Peyer's patch (tissue), 4 donors: ENCODE measurements at regions not wholly inside any gene's neighbourhood (a gene's known extent, or its start where the extent isn't known, plus 50 kb on each side); places are given as distances from the start of the nearest gene placed in this dataset.

Experiments used
- DNase-seq, 3 donors: peaks; one replicate each; pipeline ENCODE4 v3.0.0-alpha.2; 2017 to 2019
- H3K27ac ChIP-seq, 4 donors: fragments of 200-600 bp; sonication (generic); one replicate each; pipeline ENCODE4 v1.5.1; 2016 to 2019
- H3K27me3 ChIP-seq, 2 donors: fragments of 200-600 bp; sonication (generic); one replicate each; pipeline ENCODE4 v1.5.1; 2019
- H3K36me3 ChIP-seq, 3 donors: fragments of 200-600 bp; sonication (generic); one replicate each; pipeline ENCODE4 v1.5.1; 2016 to 2019
- H3K4me1 ChIP-seq, 4 donors: fragments of 200-600 bp; sonication (generic); one replicate each; pipeline ENCODE4 v1.5.1; 2016 to 2019
- H3K4me3 ChIP-seq, 4 donors: fragments of 200-600 bp; sonication (generic); 1 replicate in 3 of 4; 2 replicates in 1 of 4; pipeline ENCODE4 v1.5.1; 2016 to 2019; ENCODE audit warnings: mild to moderate bottlenecking in 1 of 4
- H3K9me3 ChIP-seq, 4 donors: fragments of 200-600 bp; sonication (generic); one replicate each; pipeline ENCODE4 v1.5.1; 2016 to 2019; ENCODE audit warnings: mild to moderate bottlenecking in 1 of 4
- CTCF ChIP-seq, 6 experiments: fragments of 450-650 bp in 4 of 6; fragments of 200-600 bp in 2 of 6; sonication (generic) in 1 of 6; IDR thresholded peaks; one replicate each; pipeline ENCODE4 v1.5.1; 2017 to 2019; ENCODE audit warnings: antibody characterized with exemption in 6 of 6, mild to moderate bottlenecking in 3 of 6, moderate library complexity in 1 of 6
- POLR2A ChIP-seq, 2 donors: fragments of 450-650 bp; IDR thresholded peaks; one replicate each; pipeline ENCODE4 v1.5.1; 2017; ENCODE audit warnings: antibody characterized with exemption in 2 of 2, mild to moderate bottlenecking in 2 of 2, moderate library complexity in 2 of 2

GRCh38 chr10:31739711-31740110, 188.9 kb downstream of the ARHGAP12 start:
- no peak overlapping the region for H3K4me3 ChIP-seq
- H3K9me3 ChIP-seq, result peaks cover 0 to 7% (median 0%) of the 10 kb centered on the region in 4 donors
- no peaks in the 10 kb centered on the region for H3K36me3 ChIP-seq
- DNase-seq, result no peak
- H3K4me1 ChIP-seq, result no peaks in the 10 kb centered on the region
- no peaks in the 10 kb centered on the region for H3K27me3 ChIP-seq
- TF ChIP-seq POLR2A (IDR thresholded peaks at IDR 0.05), result no peak
- TF ChIP-seq CTCF (IDR thresholded peaks at IDR 0.05), result no peak
- no peak overlapping the region for H3K27ac ChIP-seq

- H3K4me1 ChIP-seq, result no peaks in the 10 kb centered on the region
- H3K9me3 ChIP-seq, result peaks cover 0 to 7% (median 0%) of the 10 kb centered on the region in 4 donors
- no peak for TF ChIP-seq CTCF (IDR thresholded peaks at IDR 0.05)
- TF ChIP-seq POLR2A (IDR thresholded peaks at IDR 0.05), result no peak
- no peaks in the 10 kb centered on the region for H3K36me3 ChIP-seq
- no peak for DNase-seq
- no peak overlapping the region for H3K4me3 ChIP-seq
- no peaks in the 10 kb centered on the region for H3K27me3 ChIP-seq
- H3K27ac ChIP-seq, result no peak overlapping the region
Measured at GRCh38 chr10:31739146-31739545, 189.5 kb downstream of the ARHGAP12 start.

- H3K27me3 ChIP-seq, result no peaks in the 10 kb centered on the region
- DNase-seq, result no peak
- peaks cover 0 to 7% (median 0%) of the 10 kb centered on the region in 4 donors for H3K9me3 ChIP-seq
- TF ChIP-seq POLR2A (IDR thresholded peaks at IDR 0.05) (no peak), CTCF (IDR thresholded peaks at IDR 0.05) (no peak)
- no peaks in the 10 kb centered on the region for H3K4me1 ChIP-seq
- H3K4me3 ChIP-seq, result no peak overlapping the region
- H3K36me3 ChIP-seq, result no peaks in the 10 kb centered on the region
- no peak overlapping the region for H3K27ac ChIP-seq
Measured at GRCh38 chr10:31731711-31732110, 196.9 kb downstream of the ARHGAP12 start.

GRCh38 chr10:31730776-31731175, 197.9 kb downstream of the ARHGAP12 start:
- Histone ChIP-seq H3K27ac (no peak overlapping the region), H3K36me3 (no peaks in the 10 kb centered on the region), H3K27me3 (no peaks in the 10 kb centered on the region), H3K9me3 (no peaks in the 10 kb centered on the region), H3K4me1 (no peaks in the 10 kb centered on the region), H3K4me3 (no peak overlapping the region)
- TF ChIP-seq CTCF (IDR thresholded peaks at IDR 0.05) (no peak), POLR2A (IDR thresholded peaks at IDR 0.05) (no peak)
- DNase-seq, result no peak

GRCh38 chr10:31728698-31729224, 199.9 kb downstream of the ARHGAP12 start:
- Histone ChIP-seq H3K27me3 (no peaks in the 10 kb centered on the region), H3K9me3 (no peaks in the 10 kb centered on the region), H3K27ac (no peak overlapping the region), H3K4me3 (no peak overlapping the region), H3K36me3 (no peaks in the 10 kb centered on the region), H3K4me1 (no peaks in the 10 kb centered on the region)
- no peak for DNase-seq
- TF ChIP-seq POLR2A (IDR thresholded peaks at IDR 0.05) (no peak), CTCF (IDR thresholded peaks at IDR 0.05) (no peak)

GRCh38 chr10:31725436-31725835, 203.2 kb downstream of the ARHGAP12 start:
- Histone ChIP-seq H3K9me3 (no peaks in the 10 kb centered on the region), H3K36me3 (no peaks in the 10 kb centered on the region), H3K4me3 (no peak overlapping the region), H3K27ac (no peak overlapping the region), H3K4me1 (no peaks in the 10 kb centered on the region), H3K27me3 (no peaks in the 10 kb centered on the region)
- no peak for DNase-seq
- TF ChIP-seq POLR2A (IDR thresholded peaks at IDR 0.05), result no peak
- no peak for TF ChIP-seq CTCF (IDR thresholded peaks at IDR 0.05)
